HG03095 (cell line): ENCODE measurements at regions not wholly inside any gene's neighbourhood (a gene's known extent, or its start where the extent isn't known, plus 50 kb on each side); places are given as distances from the start of the nearest gene placed in this dataset.

Experiments used
- ATAC-seq: cut with Tn5 transposase; IDR thresholded peaks from one replicate; pipeline ENCODE4 v1.9.1; 2021; ENCODE audit warnings: moderate library complexity; ENCODE audit not compliant: unreplicated experiment

DNA sequence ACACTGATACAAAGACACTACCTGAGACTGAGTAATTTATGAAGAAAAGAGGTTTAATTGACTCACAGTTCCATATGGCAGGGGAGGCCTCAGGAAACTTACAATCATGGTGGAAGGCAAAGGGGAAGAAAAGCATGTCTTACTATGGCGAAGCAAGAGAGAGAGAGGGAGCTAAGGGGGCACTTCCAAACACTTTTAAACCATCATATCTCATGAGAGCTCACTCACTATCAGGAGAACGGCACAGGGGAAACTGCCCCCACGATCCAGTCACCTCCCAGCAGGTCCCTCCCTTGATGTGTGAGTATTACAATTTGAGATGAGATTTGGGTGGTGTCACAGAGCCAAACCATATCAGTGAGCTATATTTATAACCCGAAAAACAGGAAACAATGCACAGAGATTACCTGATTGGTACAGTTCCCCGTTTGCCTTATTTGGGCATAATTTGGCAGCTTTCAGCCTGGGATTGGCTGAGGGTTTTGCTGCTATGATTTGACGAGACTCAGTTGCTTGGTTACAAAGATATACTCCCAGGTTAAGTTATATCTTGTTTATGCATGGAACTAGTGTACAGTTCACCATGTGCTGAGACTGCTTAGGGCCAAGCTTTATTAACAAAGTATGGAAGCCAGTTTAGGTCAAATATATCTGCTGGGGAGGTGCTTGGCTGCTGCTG is 184.2 kb downstream of the NR2F2 start:
- no peak for ATAC-seq

DNA sequence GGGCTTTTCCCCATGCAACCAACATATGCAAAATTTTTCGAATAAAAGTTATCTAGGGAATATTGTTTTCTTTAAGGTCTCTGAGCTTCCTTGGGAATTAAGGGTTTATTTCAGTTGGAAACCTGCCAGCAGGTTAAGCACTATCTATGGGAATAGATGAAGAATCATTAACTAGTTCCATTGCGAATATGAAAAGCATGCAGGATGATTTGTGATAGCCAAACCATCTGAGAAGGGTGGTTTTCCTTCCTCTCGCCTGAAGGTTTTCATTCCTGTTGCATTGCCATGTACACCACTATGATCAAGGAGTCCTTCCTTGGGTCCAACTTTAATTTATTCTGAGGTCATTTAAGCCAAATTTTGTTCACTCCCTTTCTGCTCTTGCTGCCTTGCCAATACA is 184.9 kb downstream of the NR2F2 start:
- ATAC-seq: no peak

DNA sequence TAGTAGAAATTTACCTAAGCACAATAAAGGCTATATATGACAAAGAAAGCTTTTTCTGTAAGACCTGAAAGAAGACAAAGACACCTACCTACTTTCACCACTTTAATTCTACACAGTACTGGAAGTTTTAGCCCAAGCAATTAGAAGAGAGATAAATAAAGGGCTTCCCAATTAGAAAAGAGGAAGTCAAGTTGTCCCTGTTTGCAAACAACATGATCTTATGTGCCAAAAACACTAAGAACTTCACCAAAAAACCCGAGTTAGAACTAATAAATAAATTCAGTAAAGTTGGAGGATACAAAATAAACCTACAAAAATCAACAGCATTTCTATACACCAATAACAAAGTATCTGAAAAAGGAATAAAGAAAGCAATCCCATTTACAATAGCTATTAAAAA is 190.9 kb downstream of the NR2F2 start:
- no peak for ATAC-seq

GRCh38 chr15:96524676-96525417 is 194.3 kb downstream of the NR2F2 start:
- ATAC-seq: no peak

DNA sequence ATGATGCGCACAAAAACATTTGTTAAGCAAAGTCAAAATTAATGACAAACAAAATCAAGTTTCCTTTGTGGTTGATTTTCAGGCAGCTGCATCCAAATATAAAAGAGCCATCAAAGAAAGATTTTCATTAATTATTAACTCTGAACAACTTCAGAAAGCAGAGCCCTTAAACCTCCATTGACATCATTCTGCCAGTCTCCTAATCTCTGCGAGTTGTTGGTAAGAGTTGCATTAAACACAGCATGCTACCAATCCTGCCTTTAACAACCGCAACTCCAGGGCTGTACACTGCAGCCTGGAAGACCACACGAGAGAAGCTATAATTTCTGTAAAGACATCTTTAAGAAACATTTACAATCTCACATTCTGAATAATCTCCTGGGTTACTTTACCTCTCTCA is 204.6 kb downstream of the NR2F2 start:
- no peak for ATAC-seq

GRCh38 chr15:96538491-96538890 is 208.0 kb downstream of the NR2F2 start:
- no peak for ATAC-seq

GRCh38 chr15:96540283-96540682 is 209.8 kb downstream of the NR2F2 start:
- no peak for ATAC-seq

GRCh38 chr15:96542130-96542770 is 211.8 kb downstream of the NR2F2 start:
- ATAC-seq: no peak

DNA sequence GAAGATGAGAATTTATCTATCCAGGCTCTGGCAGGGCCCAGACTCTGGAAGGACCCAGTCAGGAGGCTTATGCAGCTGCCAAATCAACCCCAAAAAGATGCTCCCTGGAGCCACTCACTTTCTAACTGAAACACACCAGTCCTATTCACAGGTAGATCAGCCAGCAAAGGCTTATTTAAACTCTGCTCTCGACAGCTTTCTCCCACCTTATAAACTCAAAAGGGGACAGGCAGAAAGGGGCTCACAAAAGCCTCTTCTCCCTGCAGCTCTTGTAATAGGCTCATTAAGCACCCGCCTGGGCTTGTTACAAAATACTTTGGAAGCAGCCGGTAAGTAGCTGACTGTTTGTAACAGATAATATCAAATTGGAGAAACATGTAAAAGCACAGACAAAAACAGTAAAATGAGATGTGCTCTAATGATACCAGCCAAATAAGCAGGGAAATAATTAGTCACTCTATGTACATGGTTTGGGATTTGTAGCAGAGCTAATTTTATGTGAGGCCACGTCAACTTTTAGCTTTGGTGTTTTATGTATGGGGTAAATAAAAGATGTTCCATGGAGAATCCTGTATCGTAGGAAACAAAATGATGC is 213.8 kb downstream of the NR2F2 start:
- no peak for ATAC-seq

GRCh38 chr15:96549136-96549535 is 218.6 kb downstream of the NR2F2 start:
- ATAC-seq: no peak

DNA sequence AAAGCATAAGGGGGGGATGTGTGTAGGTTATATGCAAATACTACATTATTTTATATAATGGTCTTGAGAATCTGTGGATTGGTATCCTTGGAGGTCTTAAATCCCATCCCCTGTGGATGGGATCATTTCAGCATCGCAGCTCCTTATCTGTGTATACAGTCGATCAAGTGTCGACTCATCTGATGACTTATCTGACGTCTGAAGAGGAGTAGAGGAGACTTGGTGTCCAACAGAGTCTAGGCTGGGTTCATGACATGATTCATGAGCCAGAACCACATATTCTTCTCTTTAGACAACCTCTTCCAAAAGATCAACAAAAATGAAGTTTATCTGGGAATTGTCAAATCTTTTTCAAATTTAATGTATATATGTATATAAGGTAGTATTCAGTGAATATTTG is 220.7 kb downstream of the NR2F2 start:
- ATAC-seq: no peak

DNA sequence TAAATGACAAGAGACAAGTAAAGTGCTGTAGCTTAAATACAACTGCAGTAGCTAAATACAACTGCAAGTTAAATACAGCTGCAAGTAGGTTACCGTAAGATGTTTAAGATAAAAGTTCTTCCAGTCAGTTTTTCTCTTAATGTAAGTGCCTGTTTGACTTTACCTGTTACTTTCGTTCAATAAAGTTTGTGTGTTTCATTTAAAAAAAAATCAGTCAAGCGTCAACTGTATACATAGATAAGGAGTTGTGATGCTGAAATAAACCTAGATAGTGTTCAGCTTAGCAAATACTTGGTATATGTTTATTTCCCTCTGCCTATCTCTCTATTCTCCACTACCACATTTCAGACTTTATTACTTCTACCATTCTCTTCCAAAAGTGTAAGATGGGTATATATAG is 221.2 kb downstream of the NR2F2 start:
- no peak for ATAC-seq

- no peak for ATAC-seq
These were observed 222.5 kb downstream of the NR2F2 start for GRCh38 chr15:96553006-96553405.

DNA sequence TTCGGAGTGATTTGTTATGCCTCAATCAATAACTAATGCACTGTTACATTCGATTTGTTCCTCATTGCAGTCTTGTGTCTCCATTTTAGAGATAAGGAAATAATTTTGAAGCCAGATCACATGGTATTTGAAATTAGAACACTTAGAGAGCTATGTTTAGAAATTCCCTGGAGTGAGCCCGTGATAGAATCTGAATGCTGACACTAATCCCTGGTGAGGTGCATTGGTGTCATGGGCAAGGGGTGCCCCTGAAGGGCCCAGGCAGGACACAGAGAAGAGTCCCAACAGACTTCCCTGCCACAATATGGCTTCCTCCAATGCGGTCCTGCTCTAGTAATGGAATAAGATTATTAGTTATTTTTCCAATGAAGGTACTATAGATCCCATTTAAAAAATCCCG is 223.0 kb downstream of the NR2F2 start:
- no peak for ATAC-seq

GRCh38 chr15:96553931-96554330 is 223.4 kb downstream of the NR2F2 start:
- ATAC-seq: no peak

GRCh38 chr15:96554541-96554940 is 224.0 kb downstream of the NR2F2 start:
- ATAC-seq: no peak

GRCh38 chr15:96559087-96559486 is 228.6 kb downstream of the NR2F2 start:
- ATAC-seq: no peak

GRCh38 chr15:96559631-96560030 is 229.1 kb downstream of the NR2F2 start:
- ATAC-seq: no peak

- no peak for ATAC-seq
These were observed 229.9 kb downstream of the NR2F2 start for GRCh38 chr15:96560246-96560895.

- no peak for ATAC-seq
These were observed 231.1 kb downstream of the NR2F2 start for GRCh38 chr15:96561593-96561992.

- ATAC-seq: no peak
These were observed 234.0 kb downstream of the NR2F2 start for GRCh38 chr15:96564546-96564945.
